GM19438 (cell line): ENCODE measurements at regions not wholly inside any gene's neighbourhood (a gene's known extent, or its start where the extent isn't known, plus 50 kb on each side); places are given as distances from the start of the nearest gene placed in this dataset.
"Not testable (repeated sequence)": the region's sequence is repeated elsewhere in the genome, so short reads cannot be mapped to it uniquely, and the experiment has no call there.

ENCODE experiments used
- ATAC-seq: cut with Tn5 transposase; IDR thresholded peaks from one replicate; pipeline ENCODE4 v1.9.1; 2021; ENCODE audit warnings: low read depth; ENCODE audit not compliant: unreplicated experiment

- ATAC-seq: no peak
Measured at GRCh38 chr21:13827201-13827600, 217.6 kb downstream of the POTED start.

- ATAC-seq: not testable (repeated sequence)
Measured at GRCh38 chr21:13826511-13826910, 216.9 kb downstream of the POTED start.

GRCh38 chr21:13825218-13825778, 215.7 kb downstream of the POTED start:
- ATAC-seq: not testable (repeated sequence)

GRCh38 chr21:13820286-13820685, 210.7 kb downstream of the POTED start:
- ATAC-seq: not testable (repeated sequence)

GRCh38 chr21:13812191-13812590, 202.6 kb downstream of the POTED start:
- ATAC-seq: not testable (repeated sequence)

GRCh38 chr21:13810559-13810958, 201.0 kb downstream of the POTED start:
- not testable (repeated sequence) for ATAC-seq

- not testable (repeated sequence) for ATAC-seq
Measured at GRCh38 chr21:13806444-13806843, 196.9 kb downstream of the POTED start.

DNA sequence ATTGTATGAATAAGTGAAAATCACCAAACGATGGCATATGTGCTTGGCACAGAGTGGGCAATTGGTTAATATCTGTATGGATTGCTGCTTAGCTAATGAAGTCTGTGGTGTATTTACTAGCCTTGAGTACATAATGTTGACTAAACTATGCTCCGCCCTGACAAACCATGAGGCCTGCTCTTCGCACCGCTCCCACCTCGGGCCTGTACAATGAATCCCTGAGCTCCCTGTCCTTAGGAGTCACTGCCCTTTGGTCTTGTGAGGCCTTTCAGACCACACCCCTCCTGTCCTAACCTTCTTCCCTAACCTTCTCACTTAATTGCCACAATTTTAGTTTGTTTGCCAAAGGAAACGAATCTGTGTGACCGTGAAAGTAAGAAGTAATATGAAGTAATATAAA, 193.2 kb downstream of the POTED start:
- not testable (repeated sequence) for ATAC-seq
